Astrocyte of the cerebellum (primary cell): ENCODE measurements at regions not wholly inside any gene's neighbourhood (a gene's known extent, or its start where the extent isn't known, plus 50 kb on each side); places are given as distances from the start of the nearest gene placed in this dataset.

ENCODE experiments used
- DNase-seq: peaks from one replicate; pipeline ENCODE4 v3.0.0-alpha.2; 2011; ENCODE audit warnings: low read depth
- H3K4me3 ChIP-seq: 2 replicates; pipeline ENCODE4 v1.5.1; 2011; ENCODE audit warnings: mild to moderate bottlenecking, low read depth, low read length, moderate library complexity
- CTCF ChIP-seq: IDR thresholded peaks from 2 replicates; pipeline ENCODE4 v1.5.1; 2012; ENCODE audit warnings: low read length, low read depth, moderate library complexity, mild to moderate bottlenecking; ENCODE audit errors: missing control alignments
- in situ Hi-C: cut with HindIII; loops from 2 replicates; pipeline ENCODE4 v1.10.0; 2017; ENCODE audit warnings: low sequenced_read_pairs

- DNase-seq = no peak
- TF ChIP-seq CTCF = no peak
- in situ Hi-C loops = no loop called here
Observed at GRCh38 chr7:13153266-13153665, 465.8 kb downstream of the ARL4A start.

GRCh38 chr7:13153742-13154141 is 466.3 kb downstream of the ARL4A start:
- no peak for TF ChIP-seq CTCF
- H3K4me3 ChIP-seq = no peak overlapping the region
- DNase-seq = no peak
- in situ Hi-C loops = no loop called here

More at GRCh38 chr7:13153266-13153665, 465.8 kb downstream of the ARL4A start:
- no peak overlapping the region for H3K4me3 ChIP-seq

GRCh38 chr7:13155188-13155587 is 467.8 kb downstream of the ARL4A start:
- no peak overlapping the region for H3K4me3 ChIP-seq
- no peak for TF ChIP-seq CTCF
- no peak for DNase-seq
- in situ Hi-C loops = no loop called here

- DNase-seq = no peak
- no peak overlapping the region for H3K4me3 ChIP-seq
- TF ChIP-seq CTCF = no peak
- in situ Hi-C loops = no loop called here
Observed at GRCh38 chr7:13159003-13159402, 471.6 kb downstream of the ARL4A start.

GRCh38 chr7:13159467-13160184 is 472.2 kb downstream of the ARL4A start:
- in situ Hi-C loops = no loop called here
- no peak for TF ChIP-seq CTCF
- DNase-seq = no peak
- no peak overlapping the region for H3K4me3 ChIP-seq

GRCh38 chr7:13161125-13161524 is 473.7 kb downstream of the ARL4A start:
- no peak overlapping the region for H3K4me3 ChIP-seq
- in situ Hi-C loops = no loop called here
- no peak for TF ChIP-seq CTCF
- DNase-seq = no peak
